ENCODE measurements at regions not wholly inside any gene's neighbourhood (a gene's known extent, or its start where the extent isn't known, plus 50 kb on each side); places are given as distances from the start of the nearest gene placed in this dataset.

- DNase-seq (ENCODE audit: low spot score): no peak
Measured at GRCh38 chr10:1882180-1882579, 144.9 kb upstream of the ADARB2 start.

- no peak for DNase-seq (ENCODE audit: low spot score)
Measured at GRCh38 chr10:1881636-1882035, 144.3 kb upstream of the ADARB2 start.

GRCh38 chr10:1874533-1874932 lies 137.2 kb upstream of the ADARB2 start:
- DNase-seq (ENCODE audit: low spot score): no peak

GRCh38 chr10:1873661-1874315 lies 136.5 kb upstream of the ADARB2 start:
- DNase-seq (ENCODE audit: low spot score): no peak

- DNase-seq (ENCODE audit: low spot score): no peak
Measured at GRCh38 chr10:1872151-1872726, 134.9 kb upstream of the ADARB2 start.

- no peak for DNase-seq (ENCODE audit: low spot score)
Measured at GRCh38 chr10:1870491-1870890, 133.2 kb upstream of the ADARB2 start.

GRCh38 chr10:1869861-1870260 lies 132.5 kb upstream of the ADARB2 start:
- DNase-seq (ENCODE audit: low spot score): no peak

- DNase-seq (ENCODE audit: low spot score): no peak
Measured at GRCh38 chr10:1860351-1860750, 123.0 kb upstream of the ADARB2 start.

- DNase-seq (ENCODE audit: low spot score): no peak
Measured at GRCh38 chr10:1858547-1858946, 121.2 kb upstream of the ADARB2 start.

GRCh38 chr10:1858048-1858447 lies 120.7 kb upstream of the ADARB2 start:
- no peak for DNase-seq (ENCODE audit: low spot score)

- no peak for DNase-seq (ENCODE audit: low spot score)
Measured at GRCh38 chr10:1855911-1856310, 118.6 kb upstream of the ADARB2 start.

- DNase-seq (ENCODE audit: low spot score): no peak
Measured at GRCh38 chr10:1854271-1854670, 116.9 kb upstream of the ADARB2 start.

- no peak for DNase-seq (ENCODE audit: low spot score)
Measured at GRCh38 chr10:1853801-1854200, 116.5 kb upstream of the ADARB2 start.

GRCh38 chr10:1852841-1853240 lies 115.5 kb upstream of the ADARB2 start:
- no peak for DNase-seq (ENCODE audit: low spot score)

- DNase-seq (ENCODE audit: low spot score): no peak
Measured at GRCh38 chr10:1851762-1852161, 114.4 kb upstream of the ADARB2 start.

- no peak for DNase-seq (ENCODE audit: low spot score)
Measured at GRCh38 chr10:1850971-1851527, 113.7 kb upstream of the ADARB2 start.

GRCh38 chr10:1847361-1847760 lies 110.0 kb upstream of the ADARB2 start:
- DNase-seq (ENCODE audit: low spot score): no peak

- DNase-seq (ENCODE audit: low spot score): no peak
Measured at GRCh38 chr10:1846032-1846431, 108.7 kb upstream of the ADARB2 start.

GRCh38 chr10:1841759-1842158 lies 104.4 kb upstream of the ADARB2 start:
- DNase-seq (ENCODE audit: low spot score): no peak

GRCh38 chr10:1829712-1830111 lies 92.4 kb upstream of the ADARB2 start:
- DNase-seq (ENCODE audit: low spot score): no peak

GRCh38 chr10:1824928-1825327 lies 87.6 kb upstream of the ADARB2 start:
- no peak for DNase-seq (ENCODE audit: low spot score)

- no peak for DNase-seq (ENCODE audit: low spot score)
Measured at GRCh38 chr10:1814556-1814955, 77.2 kb upstream of the ADARB2 start.

- no peak for DNase-seq (ENCODE audit: low spot score)
Measured at GRCh38 chr10:1809139-1809741, 71.9 kb upstream of the ADARB2 start.
